Fibroblast of pulmonary artery (primary cell): ENCODE measurements at regions not wholly inside any gene's neighbourhood (a gene's known extent, or its start where the extent isn't known, plus 50 kb on each side); places are given as distances from the start of the nearest gene placed in this dataset.

Source experiments
- DNase-seq: peaks from one replicate; pipeline ENCODE4 v3.0.0-alpha.2; 2010; ENCODE audit warnings: low read depth
- H3K4me3 ChIP-seq: replicated peaks from 2 replicates; pipeline ENCODE4 v1.5.1; 2011; ENCODE audit warnings: low read depth, mild to moderate bottlenecking, control low read depth, low read length, moderate library complexity
- TF ChIP-seq, protein P1 (sequence below): IDR thresholded peaks from 2 replicates; pipeline ENCODE4 v1.5.1; 2011; ENCODE audit warnings: mild to moderate bottlenecking, control low read depth, low read length, inconsistent platforms; ENCODE audit errors: missing control alignments

DNA sequence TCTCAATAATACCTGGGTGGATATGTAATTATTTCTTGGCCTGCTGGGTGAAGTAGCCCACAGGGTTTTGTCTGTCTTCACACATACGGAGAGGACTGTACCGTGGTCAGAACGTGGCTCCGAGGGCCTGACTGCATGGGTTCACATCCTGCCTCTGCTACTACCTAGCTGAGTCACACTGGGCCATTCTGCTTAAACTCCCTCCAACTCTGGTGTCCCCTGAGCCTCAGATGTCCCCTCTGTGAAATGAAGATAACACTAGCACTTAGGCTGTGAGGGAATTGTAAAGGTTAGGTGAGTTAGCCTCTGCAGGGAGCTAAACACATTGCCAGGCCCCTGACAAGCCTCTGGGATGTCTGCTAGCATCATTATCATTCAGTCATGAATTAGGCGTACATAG, 120.1 kb upstream of the NABP1 start:
- TF ChIP-seq, protein P1, sequence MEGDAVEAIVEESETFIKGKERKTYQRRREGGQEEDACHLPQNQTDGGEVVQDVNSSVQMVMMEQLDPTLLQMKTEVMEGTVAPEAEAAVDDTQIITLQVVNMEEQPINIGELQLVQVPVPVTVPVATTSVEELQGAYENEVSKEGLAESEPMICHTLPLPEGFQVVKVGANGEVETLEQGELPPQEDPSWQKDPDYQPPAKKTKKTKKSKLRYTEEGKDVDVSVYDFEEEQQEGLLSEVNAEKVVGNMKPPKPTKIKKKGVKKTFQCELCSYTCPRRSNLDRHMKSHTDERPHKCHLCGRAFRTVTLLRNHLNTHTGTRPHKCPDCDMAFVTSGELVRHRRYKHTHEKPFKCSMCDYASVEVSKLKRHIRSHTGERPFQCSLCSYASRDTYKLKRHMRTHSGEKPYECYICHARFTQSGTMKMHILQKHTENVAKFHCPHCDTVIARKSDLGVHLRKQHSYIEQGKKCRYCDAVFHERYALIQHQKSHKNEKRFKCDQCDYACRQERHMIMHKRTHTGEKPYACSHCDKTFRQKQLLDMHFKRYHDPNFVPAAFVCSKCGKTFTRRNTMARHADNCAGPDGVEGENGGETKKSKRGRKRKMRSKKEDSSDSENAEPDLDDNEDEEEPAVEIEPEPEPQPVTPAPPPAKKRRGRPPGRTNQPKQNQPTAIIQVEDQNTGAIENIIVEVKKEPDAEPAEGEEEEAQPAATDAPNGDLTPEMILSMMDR: no peak
- no peak overlapping the region for H3K4me3 ChIP-seq
- DNase-seq: no peak

DNA sequence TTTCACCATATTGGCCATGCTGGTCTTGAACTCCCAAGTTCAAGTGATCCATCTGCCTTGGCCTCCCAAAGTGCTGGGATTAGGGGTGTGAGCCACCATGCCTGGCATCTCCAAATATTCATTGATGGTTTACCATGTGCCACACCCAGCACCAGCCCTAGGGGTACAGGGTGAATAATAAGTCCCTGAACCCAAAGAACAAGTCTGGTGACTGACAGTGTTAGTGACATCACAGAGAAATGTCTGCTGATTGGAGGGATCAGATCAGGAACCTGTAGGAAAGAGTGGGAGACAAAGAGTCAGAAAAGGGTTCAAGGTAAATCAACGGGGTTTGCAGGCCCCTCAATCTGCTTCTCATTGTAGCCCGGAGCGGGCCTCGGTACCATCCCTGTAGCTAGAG, 118.4 kb upstream of the NABP1 start:
- TF ChIP-seq, protein P1: no peak
- DNase-seq: no peak
- H3K4me3 ChIP-seq: no peak overlapping the region

DNA sequence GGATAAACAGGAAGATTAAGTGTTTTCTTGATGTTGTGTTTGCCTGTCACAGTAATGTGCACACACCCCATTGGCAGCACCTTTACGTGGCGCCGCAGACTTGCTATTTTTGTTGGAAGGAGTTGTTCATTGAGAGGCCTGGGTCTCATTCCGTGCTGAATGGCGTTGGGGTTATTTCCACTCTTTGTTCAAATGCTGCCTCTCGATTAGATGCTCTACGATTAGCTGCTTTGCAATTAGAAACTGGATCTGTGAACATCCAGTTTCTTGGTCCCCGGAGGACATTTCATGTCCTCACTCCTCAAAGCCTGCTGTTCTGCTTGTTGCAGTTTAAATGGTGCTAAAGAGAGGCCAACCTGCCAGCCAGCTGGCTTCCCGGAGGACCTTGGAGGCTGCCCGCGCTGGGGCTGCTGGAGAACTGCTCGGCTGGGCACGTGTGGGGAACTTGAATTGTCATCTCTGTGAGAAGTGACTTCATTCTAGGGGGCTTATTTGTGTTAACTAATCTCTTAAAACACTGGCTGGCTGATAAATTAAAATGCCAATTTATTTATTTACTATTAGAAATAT, 117.4 kb upstream of the NABP1 start:
- TF ChIP-seq, protein P1: no peak
- no peak for DNase-seq
- no peak overlapping the region for H3K4me3 ChIP-seq

DNA sequence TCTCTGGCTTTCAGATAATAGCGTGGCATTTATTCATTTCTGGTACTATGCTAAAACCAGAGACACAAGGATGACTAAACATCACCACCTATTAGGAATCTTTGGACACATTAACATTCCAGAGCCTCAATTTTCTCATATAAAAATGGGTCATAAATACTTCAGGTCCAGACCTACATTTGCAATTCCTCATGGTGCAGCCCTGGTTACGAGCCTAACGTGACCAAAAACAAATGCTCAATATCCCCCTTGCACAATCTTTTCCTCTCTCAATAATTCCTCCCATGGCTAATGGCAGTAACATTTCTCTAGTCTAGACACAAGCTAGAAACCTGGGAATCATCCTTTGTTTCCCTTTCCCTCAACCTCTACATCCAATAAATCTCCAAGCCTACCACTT, 112.8 kb upstream of the NABP1 start:
- DNase-seq: no peak
- TF ChIP-seq, protein P1: no peak
- H3K4me3 ChIP-seq: no peak overlapping the region

DNA sequence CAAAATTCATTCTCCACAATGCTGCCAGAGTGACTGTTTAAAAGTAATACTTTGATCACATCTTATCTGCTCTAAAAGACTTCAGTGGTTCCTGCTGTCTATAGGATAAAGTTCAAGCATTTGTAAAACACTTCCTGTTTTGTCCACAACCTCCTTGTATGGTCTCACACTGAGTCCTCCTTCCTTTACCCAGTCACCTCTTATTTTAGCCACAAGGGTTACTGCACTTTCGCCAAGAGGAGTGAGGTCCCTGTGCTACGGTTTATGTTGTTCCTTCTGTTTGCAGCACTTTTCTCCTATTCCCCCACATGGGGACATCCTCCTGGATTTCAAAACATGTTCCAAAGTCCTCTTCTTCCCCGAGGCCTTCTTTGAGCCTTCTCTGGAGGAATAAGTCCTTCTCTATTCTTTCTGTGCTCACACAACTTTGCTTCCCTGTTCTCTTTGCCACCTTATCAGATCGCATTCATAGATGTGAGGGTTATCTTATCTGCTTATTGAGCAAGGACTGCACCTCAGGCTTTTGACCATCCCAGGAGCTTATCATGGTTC, 112.2 kb upstream of the NABP1 start:
- H3K4me3 ChIP-seq: no peak overlapping the region
- DNase-seq: no peak
- TF ChIP-seq, protein P1: no peak

DNA sequence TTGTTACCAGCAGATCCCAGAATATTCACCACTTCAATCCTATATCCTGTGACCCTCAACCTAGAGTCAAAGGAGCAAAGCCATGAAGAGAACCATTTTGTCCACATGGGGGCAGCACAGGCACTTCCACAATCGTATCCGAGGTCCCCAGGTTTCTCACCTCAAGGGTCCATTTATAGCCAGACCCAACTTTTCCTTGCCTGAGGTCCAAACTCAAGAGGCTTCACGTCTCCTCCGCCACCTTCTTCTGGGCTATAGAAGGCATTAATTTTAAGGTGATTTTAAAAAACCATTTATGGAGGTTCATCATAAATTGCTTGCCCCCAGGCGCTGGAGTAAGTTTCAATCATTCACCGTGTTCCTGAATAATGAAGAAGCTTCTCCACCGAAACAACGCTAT, 111.6 kb upstream of the NABP1 start:
- DNase-seq: peak; percentile 76
- TF ChIP-seq, protein P1: peak; percentile 85
- H3K4me3 ChIP-seq: no peak overlapping the region

DNA sequence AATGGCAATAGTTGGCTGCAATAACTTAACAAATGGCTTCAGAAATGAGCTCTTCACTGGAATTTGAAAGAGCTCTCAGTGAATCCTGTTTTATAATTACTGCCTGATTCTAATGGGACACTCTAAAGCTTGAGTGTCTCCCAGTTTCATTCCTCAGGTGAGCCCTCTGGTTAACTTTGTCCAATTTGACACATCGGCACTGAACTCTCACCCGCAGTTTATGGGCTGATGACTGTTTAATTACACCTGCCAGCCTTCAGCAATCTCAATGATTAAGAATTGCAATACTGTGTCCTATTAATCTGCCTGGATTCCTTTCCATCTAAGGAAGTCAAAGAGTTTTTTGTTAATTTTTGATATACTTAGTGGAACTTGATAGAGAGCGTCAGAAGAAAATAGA, 110.7 kb upstream of the NABP1 start:
- H3K4me3 ChIP-seq: no peak overlapping the region
- TF ChIP-seq, protein P1: no peak
- no peak for DNase-seq
